Kidney tubule cell (primary cell): ENCODE measurements at regions not wholly inside any gene's neighbourhood (a gene's known extent, or its start where the extent isn't known, plus 50 kb on each side); places are given as distances from the start of the nearest gene placed in this dataset.
"Not testable (repeated sequence)": the region's sequence is repeated elsewhere in the genome, so short reads cannot be mapped to it uniquely, and the experiment has no call there.

Experiments
- DNase-seq: peaks from one replicate; pipeline ENCODE4 v3.0.0-alpha.2; 2018; ENCODE audit warnings: low spot score

GRCh38 chr9:117938896-117939295, 234.7 kb downstream of the TLR4 start:
- DNase-seq: no peak

- not testable (repeated sequence) for DNase-seq
These were observed 240.5 kb downstream of the TLR4 start for GRCh38 chr9:117944750-117945149.

GRCh38 chr9:117945286-117945685, 241.1 kb downstream of the TLR4 start:
- no peak for DNase-seq

GRCh38 chr9:117951127-117951526, 246.9 kb downstream of the TLR4 start:
- DNase-seq: no peak

GRCh38 chr9:117952581-117952980, 248.4 kb downstream of the TLR4 start:
- DNase-seq: no peak

GRCh38 chr9:117957267-117957666, 253.1 kb downstream of the TLR4 start:
- DNase-seq: peak; percentile 19

- no peak for DNase-seq
These were observed 254.5 kb downstream of the TLR4 start for GRCh38 chr9:117958726-117959125.

- DNase-seq: no peak
These were observed 259.4 kb downstream of the TLR4 start for GRCh38 chr9:117963493-117964090.

- no peak for DNase-seq
These were observed 266.3 kb downstream of the TLR4 start for GRCh38 chr9:117970276-117971050.

- no peak for DNase-seq
These were observed 269.9 kb downstream of the TLR4 start for GRCh38 chr9:117974108-117974507.

- DNase-seq: no peak
These were observed 275.7 kb downstream of the TLR4 start for GRCh38 chr9:117979914-117980313.

- no peak for DNase-seq
These were observed 283.7 kb downstream of the TLR4 start for GRCh38 chr9:117987945-117988344.

GRCh38 chr9:117992006-117992405, 287.8 kb downstream of the TLR4 start:
- no peak for DNase-seq

- DNase-seq: no peak
These were observed 296.4 kb downstream of the TLR4 start for GRCh38 chr9:118000581-118000980.

- DNase-seq: no peak
These were observed 299.0 kb downstream of the TLR4 start for GRCh38 chr9:118003240-118003639.

GRCh38 chr9:118008246-118008645, 304.0 kb downstream of the TLR4 start:
- DNase-seq: no peak

GRCh38 chr9:118009614-118010013, 305.4 kb downstream of the TLR4 start:
- DNase-seq: peak; percentile 5

GRCh38 chr9:118017607-118018122, 313.5 kb downstream of the TLR4 start:
- no peak for DNase-seq

- peak; percentile 48 for DNase-seq
These were observed 319.4 kb downstream of the TLR4 start for GRCh38 chr9:118023644-118024043.

- DNase-seq: no peak
These were observed 324.0 kb downstream of the TLR4 start for GRCh38 chr9:118028225-118028624.

GRCh38 chr9:118029425-118029824, 325.2 kb downstream of the TLR4 start:
- peak; percentile 54 for DNase-seq

- no peak for DNase-seq
These were observed 330.5 kb downstream of the TLR4 start for GRCh38 chr9:118034701-118035100.

- DNase-seq: no peak
These were observed 334.5 kb downstream of the TLR4 start for GRCh38 chr9:118038713-118039112.

- DNase-seq: no peak
These were observed 354.0 kb downstream of the TLR4 start for GRCh38 chr9:118058227-118058626.
